ENCODE measurements at regions not wholly inside any gene's neighbourhood (a gene's known extent, or its start where the extent isn't known, plus 50 kb on each side); places are given as distances from the start of the nearest gene placed in this dataset.

DNA sequence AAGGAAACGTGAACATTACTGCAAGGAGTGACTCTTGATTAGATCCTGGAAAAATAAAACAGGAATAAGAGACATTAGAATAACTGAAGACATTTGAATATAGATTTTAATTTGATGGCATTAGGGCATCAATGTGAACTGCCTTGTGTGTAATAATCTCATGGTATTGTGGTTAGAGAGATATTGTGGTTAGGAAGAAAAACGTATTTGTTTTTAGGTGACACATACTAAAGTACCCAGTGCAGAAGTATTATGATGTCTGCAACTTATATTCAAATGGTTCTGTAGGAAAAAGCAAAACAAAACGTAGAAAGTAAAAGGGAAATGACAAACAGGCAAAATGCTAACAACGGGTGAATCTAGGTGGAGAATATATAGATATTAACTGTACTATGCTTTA, 65.9 kb upstream of the OGFRL1 start:
- TF ChIP-seq SPI1 (IDR thresholded peaks at IDR 0.05; ENCODE audit: borderline replicate concordance, low read depth) (no peak), POLR2AphosphoS5 (IDR thresholded peaks at IDR 0.05; ENCODE audit: low read depth) (no peak), GABPA (IDR thresholded peaks at IDR 0.05; ENCODE audit: low read depth) (no peak)
- TF ChIP-seq, protein P1, sequence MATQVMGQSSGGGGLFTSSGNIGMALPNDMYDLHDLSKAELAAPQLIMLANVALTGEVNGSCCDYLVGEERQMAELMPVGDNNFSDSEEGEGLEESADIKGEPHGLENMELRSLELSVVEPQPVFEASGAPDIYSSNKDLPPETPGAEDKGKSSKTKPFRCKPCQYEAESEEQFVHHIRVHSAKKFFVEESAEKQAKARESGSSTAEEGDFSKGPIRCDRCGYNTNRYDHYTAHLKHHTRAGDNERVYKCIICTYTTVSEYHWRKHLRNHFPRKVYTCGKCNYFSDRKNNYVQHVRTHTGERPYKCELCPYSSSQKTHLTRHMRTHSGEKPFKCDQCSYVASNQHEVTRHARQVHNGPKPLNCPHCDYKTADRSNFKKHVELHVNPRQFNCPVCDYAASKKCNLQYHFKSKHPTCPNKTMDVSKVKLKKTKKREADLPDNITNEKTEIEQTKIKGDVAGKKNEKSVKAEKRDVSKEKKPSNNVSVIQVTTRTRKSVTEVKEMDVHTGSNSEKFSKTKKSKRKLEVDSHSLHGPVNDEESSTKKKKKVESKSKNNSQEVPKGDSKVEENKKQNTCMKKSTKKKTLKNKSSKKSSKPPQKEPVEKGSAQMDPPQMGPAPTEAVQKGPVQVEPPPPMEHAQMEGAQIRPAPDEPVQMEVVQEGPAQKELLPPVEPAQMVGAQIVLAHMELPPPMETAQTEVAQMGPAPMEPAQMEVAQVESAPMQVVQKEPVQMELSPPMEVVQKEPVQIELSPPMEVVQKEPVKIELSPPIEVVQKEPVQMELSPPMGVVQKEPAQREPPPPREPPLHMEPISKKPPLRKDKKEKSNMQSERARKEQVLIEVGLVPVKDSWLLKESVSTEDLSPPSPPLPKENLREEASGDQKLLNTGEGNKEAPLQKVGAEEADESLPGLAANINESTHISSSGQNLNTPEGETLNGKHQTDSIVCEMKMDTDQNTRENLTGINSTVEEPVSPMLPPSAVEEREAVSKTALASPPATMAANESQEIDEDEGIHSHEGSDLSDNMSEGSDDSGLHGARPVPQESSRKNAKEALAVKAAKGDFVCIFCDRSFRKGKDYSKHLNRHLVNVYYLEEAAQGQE (IDR thresholded peaks at IDR 0.05; ENCODE audit: insufficient replicate concordance, low read depth), result no peak
- TF ChIP-seq, protein P2, sequence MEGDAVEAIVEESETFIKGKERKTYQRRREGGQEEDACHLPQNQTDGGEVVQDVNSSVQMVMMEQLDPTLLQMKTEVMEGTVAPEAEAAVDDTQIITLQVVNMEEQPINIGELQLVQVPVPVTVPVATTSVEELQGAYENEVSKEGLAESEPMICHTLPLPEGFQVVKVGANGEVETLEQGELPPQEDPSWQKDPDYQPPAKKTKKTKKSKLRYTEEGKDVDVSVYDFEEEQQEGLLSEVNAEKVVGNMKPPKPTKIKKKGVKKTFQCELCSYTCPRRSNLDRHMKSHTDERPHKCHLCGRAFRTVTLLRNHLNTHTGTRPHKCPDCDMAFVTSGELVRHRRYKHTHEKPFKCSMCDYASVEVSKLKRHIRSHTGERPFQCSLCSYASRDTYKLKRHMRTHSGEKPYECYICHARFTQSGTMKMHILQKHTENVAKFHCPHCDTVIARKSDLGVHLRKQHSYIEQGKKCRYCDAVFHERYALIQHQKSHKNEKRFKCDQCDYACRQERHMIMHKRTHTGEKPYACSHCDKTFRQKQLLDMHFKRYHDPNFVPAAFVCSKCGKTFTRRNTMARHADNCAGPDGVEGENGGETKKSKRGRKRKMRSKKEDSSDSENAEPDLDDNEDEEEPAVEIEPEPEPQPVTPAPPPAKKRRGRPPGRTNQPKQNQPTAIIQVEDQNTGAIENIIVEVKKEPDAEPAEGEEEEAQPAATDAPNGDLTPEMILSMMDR (IDR thresholded peaks at IDR 0.05; ENCODE audit: insufficient read depth, low read length), result no peak
- Histone ChIP-seq H3K27ac (replicated peaks) (no peak overlapping the region), H3K27me3 (ENCODE audit: insufficient read depth, poor library complexity, severe bottlenecking) (no peaks in the 10 kb centered on the region), H3K4me3 (replicated peaks; ENCODE audit: insufficient read depth, low read length) (no peak overlapping the region)
- DNase-seq (ENCODE audit: low read depth in 1 of 2, low spot score in 1 of 2), result no peak

DNA sequence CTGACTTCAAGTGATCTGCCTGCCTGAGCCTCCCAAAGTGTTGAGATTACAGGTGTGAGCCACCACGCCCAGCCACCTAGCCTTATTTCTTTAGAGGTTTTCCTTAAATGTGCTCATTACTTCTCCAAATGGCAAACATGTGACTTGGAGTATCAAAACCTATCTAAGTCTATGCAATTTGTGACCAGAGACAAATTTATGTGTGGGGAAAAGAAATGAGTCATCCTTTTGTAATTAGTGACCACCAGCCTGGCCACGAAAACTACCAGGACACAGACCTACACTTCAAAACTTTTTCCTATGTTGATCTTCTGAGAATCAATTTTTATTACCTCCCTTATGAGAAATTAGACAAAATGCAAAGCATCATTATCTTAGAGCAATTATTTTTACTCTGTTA, 64.6 kb upstream of the OGFRL1 start:
- no peaks in the 10 kb centered on the region for H3K27me3 ChIP-seq (ENCODE audit: insufficient read depth, poor library complexity, severe bottlenecking)
- DNase-seq (ENCODE audit: low read depth in 1 of 2, low spot score in 1 of 2), result no peak
- TF ChIP-seq, protein P1 (IDR thresholded peaks at IDR 0.05; ENCODE audit: insufficient replicate concordance, low read depth), result no peak
- TF ChIP-seq, protein P2 (IDR thresholded peaks at IDR 0.05; ENCODE audit: insufficient read depth, low read length), result no peak
- no peak for TF ChIP-seq GABPA (IDR thresholded peaks at IDR 0.05; ENCODE audit: low read depth)
- TF ChIP-seq POLR2AphosphoS5 (IDR thresholded peaks at IDR 0.05; ENCODE audit: low read depth), result no peak
- no peak for TF ChIP-seq SPI1 (IDR thresholded peaks at IDR 0.05; ENCODE audit: borderline replicate concordance, low read depth)
- no peak overlapping the region for H3K4me3 ChIP-seq (replicated peaks; ENCODE audit: insufficient read depth, low read length)
- no peak overlapping the region for H3K27ac ChIP-seq (replicated peaks)

DNA sequence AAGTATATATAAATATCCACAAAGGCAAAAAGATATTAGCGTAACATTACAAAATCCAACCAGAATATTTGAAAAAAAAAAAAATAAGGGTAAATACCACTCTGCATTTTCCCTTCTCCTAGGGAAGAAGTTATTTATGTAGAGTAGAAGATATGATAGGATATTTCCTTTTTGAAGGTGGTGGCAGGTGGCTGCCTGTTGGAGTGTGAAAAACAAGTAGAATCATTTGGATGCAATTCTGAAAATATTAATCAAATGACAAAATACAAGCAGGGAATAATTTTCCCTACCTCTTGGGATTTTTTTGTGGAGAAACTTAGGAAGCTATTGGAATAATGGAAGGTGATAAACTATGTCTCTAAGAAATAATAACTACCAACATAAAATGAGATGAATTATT, 62.5 kb upstream of the OGFRL1 start:
- TF ChIP-seq SPI1 (IDR thresholded peaks at IDR 0.05; ENCODE audit: borderline replicate concordance, low read depth) (no peak), GABPA (IDR thresholded peaks at IDR 0.05; ENCODE audit: low read depth) (no peak), POLR2AphosphoS5 (IDR thresholded peaks at IDR 0.05; ENCODE audit: low read depth) (no peak)
- TF ChIP-seq, protein P1 (IDR thresholded peaks at IDR 0.05; ENCODE audit: insufficient replicate concordance, low read depth), result no peak
- TF ChIP-seq, protein P2 (IDR thresholded peaks at IDR 0.05; ENCODE audit: insufficient read depth, low read length), result no peak
- no peak for DNase-seq (ENCODE audit: low read depth in 1 of 2, low spot score in 1 of 2)
- Histone ChIP-seq H3K4me3 (replicated peaks; ENCODE audit: insufficient read depth, low read length) (no peak overlapping the region), H3K27me3 (ENCODE audit: insufficient read depth, poor library complexity, severe bottlenecking) (no peaks in the 10 kb centered on the region), H3K27ac (replicated peaks) (no peak overlapping the region)

Measured in HL-60 (cell line).